ENCODE measurements at regions not wholly inside any gene's neighbourhood (a gene's known extent, or its start where the extent isn't known, plus 50 kb on each side); places are given as distances from the start of the nearest gene placed in this dataset.

- H3K79me2 ChIP-seq (ENCODE audit: low read length), result no peaks in the 10 kb centered on the region
Observed at GRCh38 chr9:130781569-130781968, 53.5 kb upstream of the ABL1 start.

GRCh38 chr9:130782886-130783530, 52.0 kb upstream of the ABL1 start:
- Histone ChIP-seq H3K4me1 (ENCODE audit: insufficient read depth, low read length) (no peaks in the 10 kb centered on the region), H3K9ac (ENCODE audit: low read length) (no peak overlapping the region), H4K20me1 (ENCODE audit: low read length) (no peaks in the 10 kb centered on the region), H3K27ac (ENCODE audit: low read length) (no peak overlapping the region), H3K27me3 (ENCODE audit: low read length) (no peaks in the 10 kb centered on the region), H3K4me3 (ENCODE audit: low read length) (no peak overlapping the region), H3K36me3 (ENCODE audit: low read depth, low read length) (no peaks in the 10 kb centered on the region), H3K9me3 (ENCODE audit: low read length) (no peaks in the 10 kb centered on the region), H3F3A (ENCODE audit: low read length, unreplicated experiment) (no peaks in the 10 kb centered on the region), H3K9me2 (replicated peaks; ENCODE audit: low read length) (no peaks in the 10 kb centered on the region), H3K79me2 (ENCODE audit: low read length) (no peaks in the 10 kb centered on the region), H3K4me2 (ENCODE audit: low read length) (no peak overlapping the region), H2AFZ (ENCODE audit: low read length) (no peak overlapping the region)
- no TSS peak for BruUV-seq (replicated peaks)
- ChIA-PET POLR2A (ENCODE audit: unreplicated experiment) (no interaction called here), CTCF (no interaction called here)
- intact Hi-C loops (cut with micrococcal nuclease), result no loop called here
- ATAC-seq, result no peak
- no peak for TF ChIP-seq EZH2phosphoT487 (IDR thresholded peaks at IDR 0.05; ENCODE audit: borderline replicate concordance, low read length)
- no peak for DNase-seq

More at GRCh38 chr9:130781569-130781968, 53.5 kb upstream of the ABL1 start:
- no peak for DNase-seq
- Histone ChIP-seq H3K9me2 (replicated peaks; ENCODE audit: low read length) (no peaks in the 10 kb centered on the region), H3K4me3 (ENCODE audit: low read length) (no peak overlapping the region), H3F3A (ENCODE audit: low read length, unreplicated experiment) (no peaks in the 10 kb centered on the region), H3K9me3 (ENCODE audit: low read length) (no peaks in the 10 kb centered on the region), H3K9ac (ENCODE audit: low read length) (no peak overlapping the region), H4K20me1 (ENCODE audit: low read length) (no peaks in the 10 kb centered on the region), H3K4me1 (ENCODE audit: insufficient read depth, low read length) (no peaks in the 10 kb centered on the region), H3K4me2 (ENCODE audit: low read length) (no peak overlapping the region), H3K27ac (ENCODE audit: low read length) (no peak overlapping the region), H3K27me3 (ENCODE audit: low read length) (no peaks in the 10 kb centered on the region), H2AFZ (ENCODE audit: low read length) (no peak overlapping the region), H3K36me3 (ENCODE audit: low read depth, low read length) (no peaks in the 10 kb centered on the region)
- intact Hi-C loops (cut with micrococcal nuclease), result no loop called here
- POLR2A ChIA-PET (ENCODE audit: unreplicated experiment), result no interaction called here
- BruUV-seq (replicated peaks), result no TSS peak
- CTCF ChIA-PET, result no interaction called here
- ATAC-seq, result no peak
- TF ChIP-seq EZH2 (IDR thresholded peaks at IDR 0.05; ENCODE audit: low read length, unreplicated experiment) (no peak), CTCF (conservative IDR thresholded peaks at IDR 0.05; ENCODE audit: low read depth, low read length) (no peak), EZH2phosphoT487 (IDR thresholded peaks at IDR 0.05; ENCODE audit: borderline replicate concordance, low read length) (no peak)

GRCh38 chr9:130785053-130785452, 50.0 kb upstream of the ABL1 start:
- CTCF ChIA-PET, result no interaction called here
- no peak for ATAC-seq
- Histone ChIP-seq H3K9me2 (replicated peaks; ENCODE audit: low read length) (no peaks in the 10 kb centered on the region), H3K4me1 (ENCODE audit: insufficient read depth, low read length) (no peaks in the 10 kb centered on the region), H3K27me3 (ENCODE audit: low read length) (no peaks in the 10 kb centered on the region), H3K27ac (ENCODE audit: low read length) (no peak overlapping the region), H3F3A (ENCODE audit: low read length, unreplicated experiment) (no peaks in the 10 kb centered on the region), H3K4me2 (ENCODE audit: low read length) (no peak overlapping the region), H4K20me1 (ENCODE audit: low read length) (no peaks in the 10 kb centered on the region), H3K9me3 (ENCODE audit: low read length) (0 out of 2 replicates have a peak, but pooled peaks cover 9% of the 10 kb centered on the region), H3K9ac (ENCODE audit: low read length) (no peak overlapping the region), H2AFZ (ENCODE audit: low read length) (no peak overlapping the region), H3K79me2 (ENCODE audit: low read length) (0 out of 2 replicates have a peak, but pooled peaks cover 4% of the 10 kb centered on the region), H3K36me3 (ENCODE audit: low read depth, low read length) (peaks cover 4% of the 10 kb centered on the region), H3K4me3 (ENCODE audit: low read length) (no peak overlapping the region)
- no peak for DNase-seq
- intact Hi-C loops (cut with micrococcal nuclease), result no loop called here
- no TSS peak for BruUV-seq (replicated peaks)
- TF ChIP-seq CTCF (conservative IDR thresholded peaks at IDR 0.05; ENCODE audit: low read depth, low read length) (no peak), EZH2phosphoT487 (IDR thresholded peaks at IDR 0.05; ENCODE audit: borderline replicate concordance, low read length) (no peak), EZH2 (IDR thresholded peaks at IDR 0.05; ENCODE audit: low read length, unreplicated experiment) (no peak)
- POLR2A ChIA-PET (ENCODE audit: unreplicated experiment), result no interaction called here

Measured in PC-3 (cell line).